HFFc6 (cell line): ENCODE measurements at regions not wholly inside any gene's neighbourhood (a gene's known extent, or its start where the extent isn't known, plus 50 kb on each side); places are given as distances from the start of the nearest gene placed in this dataset.

Source experiments
- DNase-seq: peaks from one replicate; pipeline ENCODE4 v3.0.0-alpha.2; 2018
- H3K27ac Mint-ChIP-seq: 2 replicates; pipeline ENCODE4 v1.8.0; 2020; ENCODE audit warnings: mild to moderate bottlenecking, mixed read lengths
- H3K27me3 Mint-ChIP-seq: 2 replicates; pipeline ENCODE4 v1.8.0; 2021; ENCODE audit warnings: mild to moderate bottlenecking, moderate library complexity, mixed read lengths; ENCODE audit not compliant: insufficient read depth
- H3K36me3 Mint-ChIP-seq: 2 replicates; pipeline ENCODE4 v1.8.0; 2021; ENCODE audit warnings: low read depth, mixed read lengths
- H3K4me1 Mint-ChIP-seq: 2 replicates; pipeline ENCODE4 v1.8.0; 2020; ENCODE audit warnings: low read depth, mixed read lengths
- H3K4me3 Mint-ChIP-seq: 2 replicates; pipeline ENCODE4 v1.8.0; 2020; ENCODE audit warnings: mild to moderate bottlenecking, moderate library complexity, mixed read lengths
- H3K9me3 Mint-ChIP-seq: 2 replicates; pipeline ENCODE4 v1.8.0; 2020; ENCODE audit warnings: mild to moderate bottlenecking, mixed read lengths
- CTCF ChIP-seq: fragments of 200-600 bp; sonication (generic); IDR thresholded peaks from 2 replicates; pipeline ENCODE4 v1.5.0; 2021; ENCODE audit warnings: antibody characterized with exemption, mild to moderate bottlenecking

- TF ChIP-seq CTCF, result no peak
- Mint-ChIP-seq H3K27ac (no peak overlapping the region), H3K36me3 (peaks cover 5% of the 10 kb centered on the region; the same call in 1 of the 2 replicates), H3K9me3 (peaks cover 54% of the 10 kb centered on the region), H3K4me3 (no peak overlapping the region), H3K4me1 (no peaks in the 10 kb centered on the region), H3K27me3 (peaks cover 2% of the 10 kb centered on the region)
- DNase-seq, result no peak
Measured at GRCh38 chr14:94924189-94924588, 154.3 kb upstream of the GSC start.

GRCh38 chr14:94923786-94924185 lies 153.9 kb upstream of the GSC start:
- no peaks in the 10 kb centered on the region for H3K4me1 Mint-ChIP-seq
- no peak for DNase-seq
- H3K36me3 Mint-ChIP-seq, result peaks cover 5% of the 10 kb centered on the region; the same call in 1 of the 2 replicates
- H3K27me3 Mint-ChIP-seq, result peaks cover 2% of the 10 kb centered on the region
- no peak for TF ChIP-seq CTCF
- peaks cover 57% of the 10 kb centered on the region for H3K9me3 Mint-ChIP-seq
- H3K4me3 Mint-ChIP-seq, result no peak overlapping the region
- no peak overlapping the region for H3K27ac Mint-ChIP-seq

- Mint-ChIP-seq H3K36me3 (peaks cover 5% of the 10 kb centered on the region; the same call in 1 of the 2 replicates), H3K4me1 (no peaks in the 10 kb centered on the region), H3K9me3 (peaks cover 66% of the 10 kb centered on the region), H3K4me3 (no peak overlapping the region), H3K27me3 (peaks cover 2% of the 10 kb centered on the region), H3K27ac (no peak overlapping the region)
- DNase-seq, result no peak
- no peak for TF ChIP-seq CTCF
Measured at GRCh38 chr14:94922595-94923239, 152.8 kb upstream of the GSC start.

- Mint-ChIP-seq H3K9me3 (peaks cover 68% of the 10 kb centered on the region), H3K4me1 (no peaks in the 10 kb centered on the region), H3K27me3 (peaks cover 2% of the 10 kb centered on the region), H3K27ac (no peak overlapping the region), H3K4me3 (no peak overlapping the region), H3K36me3 (peaks cover 8% of the 10 kb centered on the region)
- TF ChIP-seq CTCF, result no peak
- no peak for DNase-seq
Measured at GRCh38 chr14:94921882-94922585, 152.1 kb upstream of the GSC start.

GRCh38 chr14:94921456-94921855 lies 151.5 kb upstream of the GSC start:
- Mint-ChIP-seq H3K36me3 (peaks cover 11% of the 10 kb centered on the region), H3K4me1 (no peaks in the 10 kb centered on the region), H3K4me3 (no peak overlapping the region), H3K27ac (no peak overlapping the region), H3K9me3 (peaks cover 68% of the 10 kb centered on the region), H3K27me3 (peaks cover 2% of the 10 kb centered on the region)
- no peak for TF ChIP-seq CTCF
- DNase-seq, result no peak
